Neural progenitor cell (in vitro differentiated cells): ENCODE measurements at regions not wholly inside any gene's neighbourhood (a gene's known extent, or its start where the extent isn't known, plus 50 kb on each side); places are given as distances from the start of the nearest gene placed in this dataset.

Experiments
- EZH2 ChIP-seq: fragments of 200-600 bp; sonication (generic); IDR thresholded peaks from 2 replicates; pipeline ENCODE4 v1.6.1; 2017; ENCODE audit warnings: antibody characterized with exemption, mild to moderate bottlenecking, moderate library complexity
- TF ChIP-seq, protein P1 (sequence below): fragments of 200-600 bp; sonication (generic); IDR thresholded peaks from 2 replicates; pipeline ENCODE4 v1.5.1; 2017; ENCODE audit warnings: antibody characterized with exemption, mild to moderate bottlenecking

DNA sequence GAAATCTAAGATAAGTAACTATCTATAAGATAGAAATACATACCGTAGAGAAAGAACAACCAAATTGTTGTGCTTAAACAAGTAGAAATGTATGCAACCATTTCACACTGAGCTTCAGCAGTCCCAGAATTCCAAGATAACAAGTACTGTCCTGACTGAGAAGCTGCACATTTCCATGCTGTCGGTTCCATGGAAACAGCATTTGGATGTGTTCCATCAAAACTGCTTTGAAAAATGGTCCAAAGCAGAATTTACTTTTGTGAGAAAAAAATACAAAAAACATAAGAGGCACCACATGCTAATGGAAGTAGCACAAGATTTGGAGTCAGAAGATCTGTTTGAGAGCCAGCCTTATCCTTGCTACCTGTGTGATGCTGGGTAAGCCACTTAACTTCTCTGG, 92.6 kb downstream of the MTERF1 start:
- TF ChIP-seq, protein P1, sequence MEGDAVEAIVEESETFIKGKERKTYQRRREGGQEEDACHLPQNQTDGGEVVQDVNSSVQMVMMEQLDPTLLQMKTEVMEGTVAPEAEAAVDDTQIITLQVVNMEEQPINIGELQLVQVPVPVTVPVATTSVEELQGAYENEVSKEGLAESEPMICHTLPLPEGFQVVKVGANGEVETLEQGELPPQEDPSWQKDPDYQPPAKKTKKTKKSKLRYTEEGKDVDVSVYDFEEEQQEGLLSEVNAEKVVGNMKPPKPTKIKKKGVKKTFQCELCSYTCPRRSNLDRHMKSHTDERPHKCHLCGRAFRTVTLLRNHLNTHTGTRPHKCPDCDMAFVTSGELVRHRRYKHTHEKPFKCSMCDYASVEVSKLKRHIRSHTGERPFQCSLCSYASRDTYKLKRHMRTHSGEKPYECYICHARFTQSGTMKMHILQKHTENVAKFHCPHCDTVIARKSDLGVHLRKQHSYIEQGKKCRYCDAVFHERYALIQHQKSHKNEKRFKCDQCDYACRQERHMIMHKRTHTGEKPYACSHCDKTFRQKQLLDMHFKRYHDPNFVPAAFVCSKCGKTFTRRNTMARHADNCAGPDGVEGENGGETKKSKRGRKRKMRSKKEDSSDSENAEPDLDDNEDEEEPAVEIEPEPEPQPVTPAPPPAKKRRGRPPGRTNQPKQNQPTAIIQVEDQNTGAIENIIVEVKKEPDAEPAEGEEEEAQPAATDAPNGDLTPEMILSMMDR: no peak
- TF ChIP-seq EZH2: no peak
